Activated CD4-positive, alpha-beta T cell treated with anti-CD3 and anti-CD28 coated beads for 36 hours (primary cell): ENCODE measurements at regions not wholly inside any gene's neighbourhood (a gene's known extent, or its start where the extent isn't known, plus 50 kb on each side); places are given as distances from the start of the nearest gene placed in this dataset.

ENCODE experiments used
- ATAC-seq: fragments of 200-7000 bp; cut with Tn5 transposase; one replicate; pipeline ENCODE4 v1.10.0; 2021; ENCODE audit warnings: mild to moderate bottlenecking, moderate library complexity
- CTCF ChIA-PET: fragments of 350-600 bp; sonication (Branson Sonifier 250); formaldehyde crosslinking; loops from one replicate; lab custom pipeline; 2021; ENCODE audit warnings: antibody characterized with exemption; lab: Charles Lee
- POLR2A ChIA-PET: fragments of 350-600 bp; sonication (Branson Sonifier 250); formaldehyde crosslinking; loops from one replicate; lab custom pipeline; 2021; ENCODE audit warnings: antibody characterized with exemption, inconsistent platforms; lab: Charles Lee
- DNase-seq: peaks from one replicate; pipeline ENCODE4 v3.0.0-alpha.2; 2020
- H3K27ac Mint-ChIP-seq: one replicate; pipeline ENCODE4 v1.8.0; 2021; ENCODE audit warnings: mixed read lengths
- H3K27me3 Mint-ChIP-seq: one replicate; pipeline ENCODE4 v1.8.0; 2021; ENCODE audit warnings: mixed read lengths
- H3K36me3 Mint-ChIP-seq: one replicate; pipeline ENCODE4 v1.8.0; 2021; ENCODE audit warnings: low read depth, mixed read lengths
- H3K4me1 Mint-ChIP-seq: one replicate; pipeline ENCODE4 v1.8.0; 2021; ENCODE audit warnings: mixed read lengths
- H3K4me3 Mint-ChIP-seq: one replicate; pipeline ENCODE4 v1.8.0; 2021; ENCODE audit warnings: mild to moderate bottlenecking, moderate library complexity, mixed read lengths
- H3K9me3 Mint-ChIP-seq: one replicate; pipeline ENCODE4 v1.8.0; 2021; ENCODE audit warnings: low read depth, mixed read lengths
- intact Hi-C, 2 experiments: fragments of 100-400 bp; cut with DNase I in 1 of 2; cut with micrococcal nuclease in 1 of 2; formaldehyde crosslinking; loops; one replicate each; pipeline versions ENCODE4 v1.14.2 to v1.15.1; 2022 to 2024; cut with DNase I, micrococcal nuclease

- ChIA-PET POLR2A (no interaction called here), CTCF (no interaction called here)
- H3K27ac Mint-ChIP-seq, result no peak overlapping the region
- H3K4me1 Mint-ChIP-seq, result no peaks in the 10 kb centered on the region
- no peaks in the 10 kb centered on the region for H3K9me3 Mint-ChIP-seq
- no peak overlapping the region for H3K4me3 Mint-ChIP-seq
- no peaks in the 10 kb centered on the region for H3K36me3 Mint-ChIP-seq
- no peak for DNase-seq
- intact Hi-C loops, result no loop called here
- H3K27me3 Mint-ChIP-seq, result no peaks in the 10 kb centered on the region
- ATAC-seq, result no peak
Observed at GRCh38 chr2:34107811-34108210, 508.7 kb upstream of the FAM98A start.

GRCh38 chr2:34105006-34105767 is 506.1 kb upstream of the FAM98A start:
- POLR2A ChIA-PET, result no interaction called here
- intact Hi-C loops, result no loop called here
- no peak overlapping the region for H3K27ac Mint-ChIP-seq
- H3K4me1 Mint-ChIP-seq, result no peaks in the 10 kb centered on the region
- H3K36me3 Mint-ChIP-seq, result no peaks in the 10 kb centered on the region
- no peaks in the 10 kb centered on the region for H3K9me3 Mint-ChIP-seq
- ATAC-seq (no peak), DNase-seq (no peak)
- H3K27me3 Mint-ChIP-seq, result no peaks in the 10 kb centered on the region
- CTCF ChIA-PET, result no interaction called here
- no peak overlapping the region for H3K4me3 Mint-ChIP-seq

- no peak for ATAC-seq
- intact Hi-C loops, result no loop called here
- no peaks in the 10 kb centered on the region for H3K4me1 Mint-ChIP-seq
- H3K9me3 Mint-ChIP-seq, result no peaks in the 10 kb centered on the region
- no peak overlapping the region for H3K4me3 Mint-ChIP-seq
- POLR2A ChIA-PET, result no interaction called here
- CTCF ChIA-PET, result no interaction called here
- H3K27ac Mint-ChIP-seq, result no peak overlapping the region
- no peaks in the 10 kb centered on the region for H3K27me3 Mint-ChIP-seq
- no peak for DNase-seq
- H3K36me3 Mint-ChIP-seq, result no peaks in the 10 kb centered on the region
Observed at GRCh38 chr2:34104601-34105000, 505.5 kb upstream of the FAM98A start.

GRCh38 chr2:34103437-34103836 is 504.3 kb upstream of the FAM98A start:
- H3K27me3 Mint-ChIP-seq, result no peaks in the 10 kb centered on the region
- POLR2A ChIA-PET, result no interaction called here
- CTCF ChIA-PET, result no interaction called here
- H3K36me3 Mint-ChIP-seq, result no peaks in the 10 kb centered on the region
- no peak for DNase-seq
- no peaks in the 10 kb centered on the region for H3K4me1 Mint-ChIP-seq
- no peak for ATAC-seq
- no peak overlapping the region for H3K27ac Mint-ChIP-seq
- intact Hi-C loops, result no loop called here
- H3K4me3 Mint-ChIP-seq, result no peak overlapping the region
- no peaks in the 10 kb centered on the region for H3K9me3 Mint-ChIP-seq

- DNase-seq, result no peak
- intact Hi-C loops, result no loop called here
- no peaks in the 10 kb centered on the region for H3K9me3 Mint-ChIP-seq
- POLR2A ChIA-PET, result no interaction called here
- H3K4me1 Mint-ChIP-seq, result no peaks in the 10 kb centered on the region
- CTCF ChIA-PET, result no interaction called here
- ATAC-seq, result no peak
- no peak overlapping the region for H3K4me3 Mint-ChIP-seq
- no peak overlapping the region for H3K27ac Mint-ChIP-seq
- H3K27me3 Mint-ChIP-seq, result no peaks in the 10 kb centered on the region
- H3K36me3 Mint-ChIP-seq, result no peaks in the 10 kb centered on the region
Observed at GRCh38 chr2:34102339-34102738, 503.2 kb upstream of the FAM98A start.

GRCh38 chr2:34099377-34099776 is 500.3 kb upstream of the FAM98A start:
- DNase-seq (no peak), ATAC-seq (no peak)
- CTCF ChIA-PET, result no interaction called here
- POLR2A ChIA-PET, result no interaction called here
- Mint-ChIP-seq H3K36me3 (no peaks in the 10 kb centered on the region), H3K4me3 (no peak overlapping the region), H3K27me3 (no peaks in the 10 kb centered on the region), H3K27ac (no peak overlapping the region), H3K4me1 (no peaks in the 10 kb centered on the region), H3K9me3 (no peaks in the 10 kb centered on the region)
- intact Hi-C loops, result loop anchor here in 1 of 2 experiments (5.0 to 10.0 kb wide), 3 partner anchors 473 to 1328 kb away; no protein-coding TSS in a partner anchor

GRCh38 chr2:34098256-34098655 is 499.2 kb upstream of the FAM98A start:
- Mint-ChIP-seq H3K9me3 (no peaks in the 10 kb centered on the region), H3K4me1 (no peaks in the 10 kb centered on the region), H3K27ac (no peak overlapping the region), H3K36me3 (no peaks in the 10 kb centered on the region), H3K4me3 (no peak overlapping the region), H3K27me3 (no peaks in the 10 kb centered on the region)
- ChIA-PET CTCF (no interaction called here), POLR2A (no interaction called here)
- no peak for ATAC-seq
- no peak for DNase-seq
- intact Hi-C loops, result loop anchor here in 1 of 2 experiments (5.0 to 10.0 kb wide), 3 partner anchors 474 to 1329 kb away; no protein-coding TSS in a partner anchor

- POLR2A ChIA-PET, result no interaction called here
- intact Hi-C loops, result loop anchor here (1.0 to 10.0 kb wide), 6 partner anchors 476 to 1331 kb away; no protein-coding TSS in a partner anchor
- Mint-ChIP-seq H3K4me3 (no peak overlapping the region), H3K36me3 (no peaks in the 10 kb centered on the region), H3K27me3 (no peaks in the 10 kb centered on the region), H3K4me1 (no peaks in the 10 kb centered on the region), H3K9me3 (no peaks in the 10 kb centered on the region), H3K27ac (no peak overlapping the region)
- DNase-seq (peak; percentile 67), ATAC-seq (peak; percentile 39)
- CTCF ChIA-PET, result interaction anchor here (1.0 to 1.8 kb wide), 2 partner anchors 14 to 1315 kb away, joined by 3 to 9 read pairs; no protein-coding TSS in a partner anchor
Observed at GRCh38 chr2:34096562-34097171, 497.6 kb upstream of the FAM98A start.

- Mint-ChIP-seq H3K27ac (no peak overlapping the region), H3K36me3 (no peaks in the 10 kb centered on the region), H3K4me3 (no peak overlapping the region), H3K27me3 (no peaks in the 10 kb centered on the region), H3K9me3 (no peaks in the 10 kb centered on the region), H3K4me1 (no peaks in the 10 kb centered on the region)
- no peak for DNase-seq
- intact Hi-C loops, result loop anchor here in 1 of 2 experiments (10.0 kb wide), 1 partner anchor 1251 kb away; no protein-coding TSS in a partner anchor
- ChIA-PET POLR2A (no interaction called here), CTCF (no interaction called here)
- ATAC-seq, result no peak
Observed at GRCh38 chr2:34093790-34094189, 494.7 kb upstream of the FAM98A start.

GRCh38 chr2:34070196-34070595 is 471.1 kb upstream of the FAM98A start:
- CTCF ChIA-PET, result no interaction called here
- intact Hi-C loops, result no loop called here

GRCh38 chr2:34069604-34070003 is 470.5 kb upstream of the FAM98A start:
- Mint-ChIP-seq H3K27me3 (no peaks in the 10 kb centered on the region), H3K36me3 (no peaks in the 10 kb centered on the region), H3K4me1 (no peaks in the 10 kb centered on the region), H3K9me3 (no peaks in the 10 kb centered on the region), H3K27ac (no peak overlapping the region), H3K4me3 (no peak overlapping the region)
- ATAC-seq (no peak), DNase-seq (no peak)
- intact Hi-C loops, result no loop called here
- ChIA-PET CTCF (no interaction called here), POLR2A (no interaction called here)

More at GRCh38 chr2:34070196-34070595, 471.1 kb upstream of the FAM98A start:
- H3K27ac Mint-ChIP-seq, result no peak overlapping the region
- no peaks in the 10 kb centered on the region for H3K36me3 Mint-ChIP-seq
- H3K27me3 Mint-ChIP-seq, result no peaks in the 10 kb centered on the region
- POLR2A ChIA-PET, result no interaction called here
- no peak for DNase-seq
- H3K9me3 Mint-ChIP-seq, result no peaks in the 10 kb centered on the region
- no peaks in the 10 kb centered on the region for H3K4me1 Mint-ChIP-seq
- no peak for ATAC-seq
- H3K4me3 Mint-ChIP-seq, result no peak overlapping the region

- H3K4me3 Mint-ChIP-seq, result no peak overlapping the region
- ATAC-seq (no peak), DNase-seq (no peak)
- H3K27me3 Mint-ChIP-seq, result no peaks in the 10 kb centered on the region
- ChIA-PET POLR2A (no interaction called here), CTCF (no interaction called here)
- no peaks in the 10 kb centered on the region for H3K36me3 Mint-ChIP-seq
- H3K9me3 Mint-ChIP-seq, result peaks cover 1% of the 10 kb centered on the region
- H3K27ac Mint-ChIP-seq, result no peak overlapping the region
- intact Hi-C loops, result no loop called here
- H3K4me1 Mint-ChIP-seq, result no peaks in the 10 kb centered on the region
Observed at GRCh38 chr2:34050413-34050812, 451.3 kb upstream of the FAM98A start.
